ENCODE measurements at regions not wholly inside any gene's neighbourhood (a gene's known extent, or its start where the extent isn't known, plus 50 kb on each side); places are given as distances from the start of the nearest gene placed in this dataset.

- no peak overlapping the region for H3K4me3 ChIP-seq (ENCODE audit: low read depth, low read length)
- DNase-seq (ENCODE audit: low read depth): no peak
- TF ChIP-seq CTCF (IDR thresholded peaks at IDR 0.05; ENCODE audit: control insufficient read depth, extremely low read depth, insufficient read depth): no peak
These were observed 475.8 kb downstream of the STK39 start for GRCh38 chr2:167771628-167772027.

- H3K4me3 ChIP-seq (ENCODE audit: low read depth, low read length): no peak overlapping the region
- DNase-seq (ENCODE audit: low read depth): no peak
- TF ChIP-seq CTCF (IDR thresholded peaks at IDR 0.05; ENCODE audit: control insufficient read depth, extremely low read depth, insufficient read depth): no peak
These were observed 478.4 kb downstream of the STK39 start for GRCh38 chr2:167769020-167769419.

GRCh38 chr2:167767830-167768229 lies 479.6 kb downstream of the STK39 start:
- DNase-seq (ENCODE audit: low read depth): no peak
- no peak for TF ChIP-seq CTCF (IDR thresholded peaks at IDR 0.05; ENCODE audit: control insufficient read depth, extremely low read depth, insufficient read depth)
- H3K4me3 ChIP-seq (ENCODE audit: low read depth, low read length): no peak overlapping the region

- H3K4me3 ChIP-seq (ENCODE audit: low read depth, low read length): no peak overlapping the region
- TF ChIP-seq CTCF (IDR thresholded peaks at IDR 0.05; ENCODE audit: control insufficient read depth, extremely low read depth, insufficient read depth): no peak
- no peak for DNase-seq (ENCODE audit: low read depth)
These were observed 482.5 kb downstream of the STK39 start for GRCh38 chr2:167764772-167765341.

GRCh38 chr2:167761465-167762136 lies 485.8 kb downstream of the STK39 start:
- DNase-seq (ENCODE audit: low read depth): no peak
- no peak for TF ChIP-seq CTCF (IDR thresholded peaks at IDR 0.05; ENCODE audit: control insufficient read depth, extremely low read depth, insufficient read depth)
- no peak overlapping the region for H3K4me3 ChIP-seq (ENCODE audit: low read depth, low read length)

- H3K4me3 ChIP-seq (ENCODE audit: low read depth, low read length): no peak overlapping the region
These were observed 487.9 kb downstream of the STK39 start for GRCh38 chr2:167759531-167759930.

More at GRCh38 chr2:167759531-167759930, 487.9 kb downstream of the STK39 start:
- TF ChIP-seq CTCF (IDR thresholded peaks at IDR 0.05; ENCODE audit: control insufficient read depth, extremely low read depth, insufficient read depth): no peak
- no peak for DNase-seq (ENCODE audit: low read depth)

Data from LNCaP clone FGC (cell line).